GM23338 (cell line): ENCODE measurements at regions not wholly inside any gene's neighbourhood (a gene's known extent, or its start where the extent isn't known, plus 50 kb on each side); places are given as distances from the start of the nearest gene placed in this dataset.

Experiments used
- ATAC-seq: fragments of 200-7000 bp; cut with Tn5 transposase; 3 replicates; pipeline ENCODE4 v1.9.1; 2020
- DNase-seq: peaks from one replicate; pipeline ENCODE4 v3.0.0-alpha.2; 2015; ENCODE audit warnings: low spot score
- H2AFZ ChIP-seq: fragments of 200-600 bp; sonication (generic); 2 replicates; pipeline ENCODE4 v1.8.0; 2016; ENCODE audit warnings: antibody characterized with exemption, mild to moderate bottlenecking, moderate library complexity
- H3F3A ChIP-seq: fragments of 200-600 bp; sonication (generic); replicated peaks from 2 replicates; pipeline ENCODE4 v1.8.0; 2017; ENCODE audit warnings: antibody characterized with exemption, mixed run types, low read depth
- H3K27ac ChIP-seq: fragments of 200-600 bp; sonication (generic); 2 replicates; pipeline ENCODE4 v1.6.1; 2016; ENCODE audit warnings: low read depth
- H3K27me3 ChIP-seq: fragments of 200-600 bp; sonication (generic); 2 replicates; pipeline ENCODE4 v1.8.0; 2016; ENCODE audit warnings: mild to moderate bottlenecking, mixed run types, moderate library complexity; ENCODE audit not compliant: insufficient read depth
- H3K36me3 ChIP-seq: fragments of 200-600 bp; sonication (generic); 2 replicates; pipeline ENCODE4 v1.8.0; 2016; ENCODE audit warnings: mild to moderate bottlenecking; ENCODE audit not compliant: insufficient read depth
- H3K4me1 ChIP-seq: fragments of 200-600 bp; sonication (generic); 2 replicates; pipeline ENCODE4 v1.8.0; 2016; ENCODE audit warnings: mild to moderate bottlenecking, moderate library complexity; ENCODE audit not compliant: insufficient read depth
- H3K4me2 ChIP-seq: fragments of 200-600 bp; sonication (generic); 2 replicates; pipeline ENCODE4 v1.7.1; 2017; ENCODE audit warnings: mixed run types
- H3K4me3 ChIP-seq: fragments of 200-600 bp; sonication (generic); 2 replicates; pipeline ENCODE4 v1.6.1; 2016; ENCODE audit warnings: mixed run types
- H3K79me2 ChIP-seq: fragments of 200-600 bp; sonication (generic); replicated peaks from 2 replicates; pipeline ENCODE4 v1.8.0; 2017; ENCODE audit warnings: mild to moderate bottlenecking; ENCODE audit not compliant: insufficient read depth
- H3K9me2 ChIP-seq: fragments of 200-600 bp; sonication (generic); 2 replicates; pipeline ENCODE4 v1.8.0; 2017; ENCODE audit not compliant: insufficient read depth
- H4K20me1 ChIP-seq: fragments of 200-600 bp; sonication (generic); replicated peaks from 2 replicates; pipeline ENCODE4 v1.8.0; 2017; ENCODE audit warnings: mild to moderate bottlenecking; ENCODE audit not compliant: insufficient read depth
- H3K27ac Mint-ChIP-seq: 2 replicates; pipeline ENCODE4 v1.8.0; 2020; ENCODE audit warnings: inconsistent platforms, mild to moderate bottlenecking, moderate library complexity, mixed read lengths
- H3K27me3 Mint-ChIP-seq: 3 replicates; pipeline ENCODE4 v1.8.0; 2022; ENCODE audit warnings: low read depth, mild to moderate bottlenecking, moderate library complexity, mixed read lengths, inconsistent platforms; ENCODE audit not compliant: insufficient read depth, poor library complexity
- H3K36me3 Mint-ChIP-seq: 3 replicates; pipeline ENCODE4 v1.8.0; 2021; ENCODE audit warnings: low read depth, mild to moderate bottlenecking, inconsistent platforms, moderate library complexity, mixed read lengths
- H3K4me1 Mint-ChIP-seq: 3 replicates; pipeline ENCODE4 v1.8.0; 2020; ENCODE audit warnings: mild to moderate bottlenecking, inconsistent platforms, mixed read lengths
- H3K4me3 Mint-ChIP-seq: 3 replicates; pipeline ENCODE4 v1.8.0; 2021; ENCODE audit warnings: moderate library complexity, mild to moderate bottlenecking, inconsistent platforms, mixed read lengths
- H3K9me3 Mint-ChIP-seq: 3 replicates; pipeline ENCODE4 v1.8.0; 2020; ENCODE audit warnings: moderate library complexity, mild to moderate bottlenecking, inconsistent platforms, mixed read lengths
- CREB1 ChIP-seq: fragments of 250-450 bp; sonication (Bioruptor Pico); IDR thresholded peaks from 2 replicates; pipeline ENCODE4 v1.5.0; 2020; ENCODE audit warnings: low read depth, mild to moderate bottlenecking, moderate library complexity
- CTCF ChIP-seq, 2 experiments: fragments of 200-600 bp in 1 of 2; sonication (generic) in 1 of 2; conservative IDR thresholded peaks; 2 replicates each; pipeline versions ENCODE4 v1.5.1 to v1.6.1; 2016 to 2017; ENCODE audit warnings: antibody characterized with exemption in 2 of 2, low read depth in 2 of 2, mild to moderate bottlenecking in 2 of 2, moderate library complexity in 1 of 2
- ETS1 ChIP-seq: IDR thresholded peaks from 2 replicates; pipeline ENCODE4 v1.6.1; 2016; ENCODE audit warnings: antibody characterized with exemption
- EZH2 ChIP-seq: fragments of 200-600 bp; sonication (generic); IDR thresholded peaks from one replicate; pipeline ENCODE4 v1.8.0; 2017; ENCODE audit warnings: antibody characterized with exemption, mild to moderate bottlenecking, low read depth; ENCODE audit not compliant: unreplicated experiment
- EZH2phosphoT487 ChIP-seq: fragments of 200-600 bp; sonication (generic); IDR thresholded peaks from one replicate; pipeline ENCODE4 v1.8.1; 2018; ENCODE audit warnings: antibody characterized with exemption; ENCODE audit not compliant: unreplicated experiment
- JUNB ChIP-seq: IDR thresholded peaks from one replicate; pipeline ENCODE4 v1.6.1; 2016; ENCODE audit warnings: antibody characterized with exemption; ENCODE audit not compliant: unreplicated experiment
- NANOG ChIP-seq: IDR thresholded peaks from 2 replicates; pipeline ENCODE4 v1.6.1; 2016; ENCODE audit warnings: antibody characterized with exemption, borderline replicate concordance
- POLR2AphosphoS5 ChIP-seq: IDR thresholded peaks from 2 replicates; pipeline ENCODE4 v1.6.1; 2016; ENCODE audit warnings: antibody characterized with exemption, low read depth
- REST ChIP-seq: IDR thresholded peaks from one replicate; pipeline ENCODE4 v1.6.1; 2018; ENCODE audit warnings: antibody characterized with exemption; ENCODE audit not compliant: unreplicated experiment
- STAT1 ChIP-seq: IDR thresholded peaks from one replicate; pipeline ENCODE4 v1.6.1; 2016; ENCODE audit warnings: antibody characterized with exemption; ENCODE audit not compliant: unreplicated experiment
- ZNF114 ChIP-seq: fragments of 250-450 bp; sonication (Bioruptor Pico); IDR thresholded peaks from 2 replicates; pipeline ENCODE4 v1.5.0; 2020; ENCODE audit warnings: mild to moderate bottlenecking, moderate library complexity
- ZNF331 ChIP-seq: fragments of 250-450 bp; sonication (Bioruptor Pico); IDR thresholded peaks from 2 replicates; pipeline ENCODE4 v1.5.0; 2020; ENCODE audit warnings: low read depth, mild to moderate bottlenecking, moderate library complexity
- ZNF462 ChIP-seq: fragments of 250-450 bp; sonication (Bioruptor Pico); IDR thresholded peaks from 2 replicates; pipeline ENCODE4 v1.5.0; 2020; ENCODE audit warnings: mild to moderate bottlenecking, moderate library complexity

- no peak overlapping the region for H3K4me2 ChIP-seq
- peaks cover 4% of the 10 kb centered on the region for H3K27me3 Mint-ChIP-seq
- no peaks in the 10 kb centered on the region; the same call in 2 of the 3 replicates for H3K9me3 Mint-ChIP-seq
- no peaks in the 10 kb centered on the region; the same call in 1 of the 3 replicates for H3K4me1 Mint-ChIP-seq
- H3K4me3 Mint-ChIP-seq, result no peak overlapping the region
- H3K27ac ChIP-seq, result no peak overlapping the region
- H3K27me3 ChIP-seq, result no peaks in the 10 kb centered on the region
- H3K79me2 ChIP-seq, result no peaks in the 10 kb centered on the region
- ATAC-seq (no peak), DNase-seq (no peak)
- TF ChIP-seq ETS1 (no peak), STAT1 (no peak), EZH2 (no peak), ZNF331 (CRISPR knock-in tag) (no peak), JUNB (no peak), CREB1 (CRISPR knock-in tag) (no peak), REST (no peak), CTCF (conservative IDR thresholded peaks at IDR 0.05; ENCODE audit: low read depth in 2 of 2) (no peak), ZNF462 (CRISPR knock-in tag) (no peak), POLR2AphosphoS5 (no peak), EZH2phosphoT487 (no peak), NANOG (no peak), ZNF114 (CRISPR knock-in tag) (no peak)
- H3K9me2 ChIP-seq, result peaks cover 9% of the 10 kb centered on the region; the same call in 1 of the 2 replicates
- no peaks in the 10 kb centered on the region for H3K4me1 ChIP-seq
- H4K20me1 ChIP-seq, result no peaks in the 10 kb centered on the region
- no peak overlapping the region for H3K4me3 ChIP-seq
- H3F3A ChIP-seq, result no peaks in the 10 kb centered on the region
- no peaks in the 10 kb centered on the region for H3K36me3 Mint-ChIP-seq
- H3K27ac Mint-ChIP-seq, result no peak overlapping the region
- H2AFZ ChIP-seq, result no peak overlapping the region; the same call in 1 of the 2 replicates
- no peaks in the 10 kb centered on the region for H3K36me3 ChIP-seq
Measured at GRCh38 chr11:112367895-112368294, 107.2 kb upstream of the PLET1 start.
